IPS-15b (cell line): ENCODE measurements at regions not wholly inside any gene's neighbourhood (a gene's known extent, or its start where the extent isn't known, plus 50 kb on each side); places are given as distances from the start of the nearest gene placed in this dataset.
"Not testable (repeated sequence)": the region's sequence is repeated elsewhere in the genome, so short reads cannot be mapped to it uniquely, and the experiment has no call there.

Source experiments
- H3K27me3 ChIP-seq: one replicate; pipeline ENCODE4 v1.6.1; 2013; ENCODE audit warnings: low read length; ENCODE audit not compliant: control insufficient read depth, insufficient read depth
- H3K36me3 ChIP-seq: one replicate; pipeline ENCODE4 v1.6.1; 2013; ENCODE audit warnings: low read length; ENCODE audit not compliant: control insufficient read depth, insufficient read depth
- H3K4me1 ChIP-seq: one replicate; pipeline ENCODE4 v1.6.1; 2013; ENCODE audit warnings: mild to moderate bottlenecking, low read length; ENCODE audit not compliant: control insufficient read depth, insufficient read depth
- H3K4me3 ChIP-seq: one replicate; pipeline ENCODE4 v1.5.1; 2013; ENCODE audit warnings: low read depth, low read length
- H3K9ac ChIP-seq: one replicate; pipeline ENCODE4 v1.6.1; 2013; ENCODE audit warnings: low read depth, mild to moderate bottlenecking, low read length
- H3K9me3 ChIP-seq: one replicate; pipeline ENCODE4 v1.6.1; 2013; ENCODE audit warnings: mild to moderate bottlenecking, low read length; ENCODE audit not compliant: control insufficient read depth, insufficient read depth

DNA sequence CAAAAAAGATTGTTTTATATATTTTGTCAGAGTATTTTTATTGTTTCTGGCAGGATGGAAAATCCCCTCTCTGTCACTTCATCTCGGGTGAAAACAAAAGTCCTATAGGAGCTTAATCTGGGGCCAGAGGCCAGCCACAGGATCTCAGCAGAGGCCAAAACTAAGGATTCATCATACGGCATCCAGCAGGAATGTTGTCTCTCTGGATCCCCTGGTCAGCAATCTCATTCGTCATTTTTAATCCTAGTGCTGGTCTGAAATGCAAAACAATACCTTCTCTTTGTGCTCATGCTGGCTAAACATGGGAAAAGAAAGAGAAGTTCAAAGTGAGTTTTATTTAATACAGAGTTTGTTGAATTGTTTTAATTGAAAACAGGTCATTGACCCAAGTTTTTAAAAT lies 482.5 kb upstream of the AUTS2 start:
- no peak overlapping the region for H3K9ac ChIP-seq

DNA sequence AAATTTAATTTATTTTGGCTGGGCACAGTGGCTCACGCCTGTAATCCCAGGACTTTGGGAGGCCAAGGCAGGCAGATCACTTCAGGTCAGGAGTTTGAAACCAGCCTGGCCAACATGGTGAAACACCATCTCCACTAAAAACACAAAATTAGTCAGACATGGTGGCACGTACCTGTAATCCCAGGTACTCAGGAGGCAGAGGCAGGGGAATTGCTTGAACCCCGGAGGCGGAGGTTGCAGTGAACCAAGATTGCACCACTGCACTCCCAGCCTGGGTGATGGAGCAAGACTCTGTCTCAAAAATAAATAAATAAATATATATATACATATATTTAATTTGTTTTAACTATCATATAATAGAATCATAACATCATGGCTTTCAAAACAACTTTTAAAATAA lies 482.1 kb upstream of the AUTS2 start:
- not testable (repeated sequence) for H3K4me1 ChIP-seq, H3K4me3 ChIP-seq, H3K9me3 ChIP-seq, H3K27me3 ChIP-seq, H3K36me3 ChIP-seq, H3K9ac ChIP-seq

More for the DNA sequence above, 482.5 kb upstream of the AUTS2 start:
- Histone ChIP-seq H3K4me3 (no peak overlapping the region), H3K36me3 (no peaks in the 10 kb centered on the region), H3K4me1 (no peaks in the 10 kb centered on the region), H3K27me3 (no peaks in the 10 kb centered on the region), H3K9me3 (no peaks in the 10 kb centered on the region)

DNA sequence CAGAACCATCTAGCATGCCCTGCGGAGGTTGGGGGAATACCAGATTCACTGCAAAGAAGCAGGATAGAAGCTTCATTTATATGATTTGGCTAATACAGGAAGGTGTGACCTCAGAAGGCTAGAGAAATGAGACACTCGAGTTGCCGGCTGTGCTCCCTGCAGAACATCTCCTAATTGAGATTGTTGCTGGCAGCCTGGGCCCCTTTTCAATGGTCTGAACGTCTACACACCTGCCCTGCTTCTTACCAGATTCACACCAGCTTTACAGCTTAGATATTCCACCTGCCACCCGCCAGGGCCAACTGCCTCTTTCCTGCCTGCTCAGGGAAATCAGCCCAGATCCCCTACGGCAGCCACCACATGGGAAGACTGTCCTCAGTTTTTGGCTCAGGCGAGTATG lies 475.3 kb upstream of the AUTS2 start:
- H3K36me3 ChIP-seq = no peaks in the 10 kb centered on the region
- no peaks in the 10 kb centered on the region for H3K4me1 ChIP-seq
- H3K9ac ChIP-seq = no peak overlapping the region
- H3K9me3 ChIP-seq = no peaks in the 10 kb centered on the region
- no peak overlapping the region for H3K4me3 ChIP-seq
- H3K27me3 ChIP-seq = no peaks in the 10 kb centered on the region

DNA sequence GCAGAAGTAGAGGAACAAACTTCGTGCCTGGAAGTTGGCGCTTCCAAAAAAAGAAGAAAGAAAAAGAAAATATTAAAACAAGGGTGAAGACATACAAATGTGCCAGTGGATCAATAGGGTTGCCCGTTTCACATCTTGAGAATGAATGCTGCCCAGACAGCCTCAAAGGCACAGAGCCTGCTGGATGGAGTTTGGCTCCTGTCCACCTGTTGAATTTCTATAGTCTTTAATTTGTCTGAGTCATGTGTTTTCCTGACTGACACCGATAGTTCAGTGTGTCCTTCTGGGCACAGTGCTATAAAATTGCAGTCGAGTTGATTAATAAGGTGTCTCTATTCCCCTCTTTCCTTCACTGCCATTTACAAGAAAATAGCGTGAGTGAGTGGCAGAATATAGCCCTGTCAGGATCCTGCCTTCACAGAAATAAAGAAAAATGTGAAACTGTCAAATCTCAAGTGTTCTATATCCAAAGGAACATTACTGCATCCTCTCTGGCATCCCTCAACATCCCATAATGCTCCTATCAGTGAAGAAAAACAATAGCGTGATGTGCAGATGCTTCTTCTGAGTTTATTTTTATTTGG lies 471.3 kb upstream of the AUTS2 start:
- H3K4me3 ChIP-seq = no peak overlapping the region
- H3K9me3 ChIP-seq = no peaks in the 10 kb centered on the region
- no peaks in the 10 kb centered on the region for H3K36me3 ChIP-seq
- no peaks in the 10 kb centered on the region for H3K4me1 ChIP-seq
- no peaks in the 10 kb centered on the region for H3K27me3 ChIP-seq
- H3K9ac ChIP-seq = no peak overlapping the region

DNA sequence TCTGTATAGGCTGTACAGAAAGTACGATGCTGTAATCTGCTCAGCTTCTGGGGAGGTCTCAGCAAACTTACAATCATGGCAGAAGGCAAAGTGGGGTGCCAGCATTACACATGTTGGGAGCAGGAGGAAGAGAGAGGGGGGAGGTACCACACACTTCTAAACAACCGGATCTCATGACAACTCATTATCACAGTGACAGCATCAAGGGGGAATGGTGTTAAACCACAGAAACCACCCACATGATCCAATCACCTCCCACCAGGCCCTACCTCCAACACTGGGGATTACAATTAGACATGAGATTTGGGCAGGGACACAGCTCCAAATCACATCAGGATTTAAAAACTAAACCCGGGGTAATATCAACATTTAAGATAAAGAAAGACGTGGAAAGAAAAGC lies 468.8 kb upstream of the AUTS2 start:
- Histone ChIP-seq H3K9ac (no peak overlapping the region), H3K36me3 (no peaks in the 10 kb centered on the region), H3K9me3 (no peaks in the 10 kb centered on the region), H3K4me1 (peaks cover 4% of the 10 kb centered on the region), H3K27me3 (no peaks in the 10 kb centered on the region), H3K4me3 (no peak overlapping the region)

DNA sequence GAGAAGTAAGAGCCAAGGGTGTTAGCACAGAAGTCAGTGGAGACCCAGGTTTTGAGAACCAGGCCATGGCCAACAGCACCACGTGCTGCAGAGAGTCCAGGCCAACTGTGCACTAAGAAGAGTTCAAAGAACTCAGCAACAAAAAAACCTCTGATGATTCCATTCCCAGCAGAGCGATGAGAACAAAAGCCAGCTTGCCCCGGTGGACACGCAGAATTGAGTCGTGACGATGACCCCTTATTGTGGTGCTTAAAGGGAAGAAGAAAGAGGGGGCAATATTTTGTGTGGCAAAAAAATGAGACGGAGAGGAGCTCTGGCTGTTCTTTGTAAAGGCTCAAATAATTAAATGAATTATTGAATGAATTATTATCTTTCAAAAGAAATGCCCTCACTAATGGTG lies 468.3 kb upstream of the AUTS2 start:
- H3K9ac ChIP-seq = no peak overlapping the region
- peaks cover 4% of the 10 kb centered on the region for H3K4me1 ChIP-seq
- no peaks in the 10 kb centered on the region for H3K36me3 ChIP-seq
- H3K27me3 ChIP-seq = peaks cover 4% of the 10 kb centered on the region
- H3K9me3 ChIP-seq = no peaks in the 10 kb centered on the region
- H3K4me3 ChIP-seq = no peak overlapping the region

DNA sequence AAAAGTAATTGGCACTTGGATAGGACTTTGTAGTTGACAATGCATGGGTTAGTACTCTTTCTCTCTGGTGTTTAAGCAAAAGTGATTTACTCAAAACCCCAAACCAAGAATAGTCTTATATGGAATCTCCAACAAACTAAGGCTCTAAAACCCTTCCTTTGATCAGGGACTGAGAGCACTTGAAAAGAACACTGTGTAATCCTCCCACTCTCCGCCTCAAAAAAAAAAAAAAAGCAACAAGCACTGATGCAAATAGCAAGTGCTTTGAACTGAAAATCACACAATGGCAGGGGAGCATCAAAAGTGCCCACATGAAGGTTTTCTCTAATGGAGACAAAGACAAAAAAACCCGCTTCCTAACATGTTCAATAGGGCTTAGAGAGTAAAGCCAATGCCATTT lies 467.9 kb upstream of the AUTS2 start:
- no peak overlapping the region for H3K4me3 ChIP-seq
- H3K27me3 ChIP-seq = peaks cover 5% of the 10 kb centered on the region
- H3K9me3 ChIP-seq = no peaks in the 10 kb centered on the region
- no peaks in the 10 kb centered on the region for H3K36me3 ChIP-seq
- H3K9ac ChIP-seq = no peak overlapping the region
- H3K4me1 ChIP-seq = peaks cover 4% of the 10 kb centered on the region

DNA sequence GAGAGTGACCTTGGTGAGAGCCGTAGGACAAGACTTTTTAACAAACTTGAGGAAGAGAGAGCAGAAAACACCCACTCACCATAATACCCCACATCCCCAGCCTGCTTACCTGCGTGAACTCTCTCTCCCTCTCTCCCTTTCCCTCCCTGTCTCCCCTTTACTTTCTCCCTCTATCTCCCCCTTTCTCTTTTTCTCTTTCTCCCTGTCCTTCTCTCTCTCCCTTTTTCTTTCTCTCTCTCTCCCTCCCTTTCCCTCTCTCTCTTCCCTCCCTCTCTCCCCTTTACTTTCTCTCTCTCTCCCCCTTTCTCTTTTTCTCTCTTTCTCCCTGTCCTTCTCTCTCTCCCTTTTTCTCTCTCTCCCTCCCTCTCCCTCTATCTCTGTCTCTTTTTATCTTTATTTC lies 464.0 kb upstream of the AUTS2 start:
- Histone ChIP-seq H3K9ac (no peak overlapping the region), H3K27me3 (peaks cover 5% of the 10 kb centered on the region), H3K36me3 (no peaks in the 10 kb centered on the region), H3K4me1 (peaks cover 4% of the 10 kb centered on the region), H3K4me3 (no peak overlapping the region), H3K9me3 (no peaks in the 10 kb centered on the region)

DNA sequence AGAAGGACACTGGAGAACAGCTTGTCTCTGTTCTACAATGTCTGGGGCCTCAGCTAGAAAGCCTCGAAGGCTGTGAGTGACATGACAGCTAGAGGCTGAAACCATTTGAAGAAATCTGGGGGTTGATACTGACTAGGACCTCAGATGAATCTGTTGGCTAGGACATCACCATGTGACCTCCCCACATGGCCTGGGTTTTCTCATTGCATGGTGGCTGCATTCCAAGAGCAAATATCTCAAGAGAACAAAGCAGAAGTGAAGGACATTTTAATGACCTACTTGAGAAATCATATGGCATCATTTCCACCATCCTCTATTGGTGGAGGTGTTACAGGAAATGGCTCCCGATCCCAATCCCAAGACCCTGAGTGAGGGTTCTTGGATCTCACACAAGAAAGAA lies 450.6 kb upstream of the AUTS2 start:
- H3K9ac ChIP-seq = no peak overlapping the region
- H3K36me3 ChIP-seq = no peaks in the 10 kb centered on the region
- no peaks in the 10 kb centered on the region for H3K4me1 ChIP-seq
- no peak overlapping the region for H3K4me3 ChIP-seq
- no peaks in the 10 kb centered on the region for H3K27me3 ChIP-seq
- no peaks in the 10 kb centered on the region for H3K9me3 ChIP-seq

DNA sequence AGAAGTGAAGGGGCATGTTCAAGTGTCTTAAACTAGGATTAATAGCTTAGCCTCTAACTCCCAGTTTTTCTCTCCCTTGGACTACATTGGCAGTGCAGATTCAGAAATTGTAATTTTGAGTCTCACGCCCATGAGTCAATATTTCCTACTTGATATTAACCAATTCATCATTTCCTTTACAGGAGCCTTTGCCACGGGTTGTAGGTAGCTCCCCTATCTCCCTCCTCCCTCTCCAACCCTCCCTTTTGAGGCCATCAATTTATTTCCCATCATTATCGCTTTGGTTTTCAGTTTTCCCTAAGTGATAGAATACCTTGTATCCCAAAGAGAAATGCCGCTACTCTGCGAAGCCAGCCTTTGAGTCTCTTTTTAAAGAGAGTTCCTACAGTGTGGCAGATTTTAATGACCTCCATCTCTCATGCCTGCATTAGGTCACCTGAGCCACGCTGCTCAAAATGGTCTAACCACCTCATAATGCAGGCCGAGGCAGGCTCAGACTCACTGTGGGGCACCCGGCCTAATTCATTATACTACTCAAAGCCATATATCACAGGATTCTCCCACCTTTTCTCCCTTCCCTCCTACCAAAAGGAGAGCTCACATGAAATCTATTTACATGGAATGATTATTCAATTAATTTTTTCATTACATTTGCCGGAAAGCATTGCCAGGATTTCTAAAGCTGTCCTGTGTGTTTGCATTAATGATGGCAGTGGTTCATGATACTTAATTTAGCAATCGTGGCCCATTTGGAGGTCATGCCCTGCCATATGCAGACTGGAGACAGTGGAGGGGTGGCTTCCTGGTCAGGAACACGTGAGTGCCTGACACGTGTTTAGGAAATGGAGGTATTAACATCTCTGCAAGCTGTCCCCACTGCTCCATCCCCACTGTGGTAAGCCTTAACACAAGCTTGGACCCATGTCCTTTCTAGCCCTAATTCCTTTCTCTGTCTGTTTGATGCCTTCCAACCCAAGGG lies 448.2 kb upstream of the AUTS2 start:
- Histone ChIP-seq H3K9ac (no peak overlapping the region), H3K27me3 (no peaks in the 10 kb centered on the region), H3K36me3 (no peaks in the 10 kb centered on the region), H3K9me3 (no peaks in the 10 kb centered on the region), H3K4me3 (no peak overlapping the region), H3K4me1 (no peaks in the 10 kb centered on the region)

DNA sequence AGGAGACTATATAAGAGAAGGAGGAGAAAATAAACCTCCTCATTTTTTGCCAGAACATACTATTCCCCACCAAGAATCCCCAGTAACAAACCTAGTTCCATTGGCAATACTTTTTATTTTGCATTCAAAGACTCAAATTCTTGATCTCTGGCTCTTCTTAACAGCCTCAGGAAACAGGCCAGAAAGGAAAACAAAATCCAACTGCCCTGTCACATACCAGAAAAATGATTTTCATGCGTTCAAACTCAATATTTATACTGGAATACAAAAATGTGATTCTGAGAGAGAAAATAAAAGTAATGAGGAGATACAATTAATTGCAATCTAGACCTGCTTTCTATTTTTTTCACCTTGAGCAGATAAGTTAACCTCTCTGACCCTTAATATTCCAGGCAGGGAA lies 435.9 kb upstream of the AUTS2 start:
- Histone ChIP-seq H3K4me3 (no peak overlapping the region), H3K4me1 (no peaks in the 10 kb centered on the region), H3K27me3 (no peaks in the 10 kb centered on the region), H3K36me3 (no peaks in the 10 kb centered on the region), H3K9me3 (no peaks in the 10 kb centered on the region), H3K9ac (no peak overlapping the region)
